PC-9 (cell line): ENCODE measurements at regions not wholly inside any gene's neighbourhood (a gene's known extent, or its start where the extent isn't known, plus 50 kb on each side); places are given as distances from the start of the nearest gene placed in this dataset.

ENCODE experiments used
- BruUV-seq: library from RNA; stranded (reverse); fragments of 400-500 nt; replicated peaks from 2 replicates; lab custom pipeline; 2021; lab: Mats Ljungman, UMichigan
- CTCF ChIA-PET: fragments of 300-600 bp; sonication (Branson Sonifier 250); formaldehyde crosslinking; loops from one replicate; lab custom pipeline; 2022; ENCODE audit warnings: antibody characterized with exemption; lab: Charles Lee
- POLR2A ChIA-PET: fragments of 300-600 bp; sonication (Branson Sonifier 250); formaldehyde crosslinking; loops from one replicate; lab custom pipeline; 2022; ENCODE audit warnings: antibody characterized with exemption; ENCODE audit not compliant: unreplicated experiment; lab: Charles Lee
- DNase-seq, 2 experiments: peaks; one replicate each; pipeline versions ENCODE4 v3.0.0 to v3.0.0-alpha.2; 2015 to 2022; ENCODE audit warnings: mixed read lengths in 1 of 2
- H2AFZ ChIP-seq: fragments of 200-600 bp; sonication (generic); 2 replicates; pipeline ENCODE4 v1.8.1; 2017; ENCODE audit warnings: antibody characterized with exemption
- H3F3A ChIP-seq: fragments of 200-600 bp; sonication (generic); 2 replicates; pipeline ENCODE4 v1.8.1; 2017; ENCODE audit warnings: antibody characterized with exemption, mild to moderate bottlenecking, low read depth; ENCODE audit not compliant: insufficient read depth
- H3K27ac ChIP-seq: fragments of 200-600 bp; sonication (generic); 2 replicates; pipeline ENCODE4 v1.6.1; 2016; ENCODE audit warnings: mixed run types
- H3K27me3 ChIP-seq: fragments of 200-600 bp; sonication (generic); 2 replicates; pipeline ENCODE4 v1.6.1; 2016; ENCODE audit warnings: low read depth, mixed run types; ENCODE audit not compliant: insufficient read depth
- H3K36me3 ChIP-seq: fragments of 200-600 bp; sonication (generic); 2 replicates; pipeline ENCODE4 v1.6.1; 2016; ENCODE audit warnings: low read depth, mixed run types
- H3K4me1 ChIP-seq: fragments of 200-600 bp; sonication (generic); replicated peaks from 2 replicates; pipeline ENCODE4 v1.6.1; 2016; ENCODE audit warnings: mixed run types; ENCODE audit not compliant: insufficient read depth
- H3K4me2 ChIP-seq: fragments of 200-600 bp; sonication (generic); 2 replicates; pipeline ENCODE4 v1.6.1; 2017; ENCODE audit warnings: mixed run types
- H3K4me3 ChIP-seq: fragments of 200-600 bp; sonication (generic); 2 replicates; pipeline ENCODE4 v1.6.1; 2016; ENCODE audit warnings: mixed run types
- H3K79me2 ChIP-seq: fragments of 200-600 bp; sonication (generic); 2 replicates; pipeline ENCODE4 v1.6.1; 2017; ENCODE audit warnings: low read depth, mixed run types
- H3K9me2 ChIP-seq: fragments of 200-600 bp; sonication (generic); 2 replicates; pipeline ENCODE4 v1.8.1; 2017; ENCODE audit warnings: mild to moderate bottlenecking; ENCODE audit not compliant: insufficient read depth
- H3K9me3 ChIP-seq: fragments of 200-600 bp; sonication (generic); 2 replicates; pipeline ENCODE4 v1.8.1; 2016; ENCODE audit warnings: low read depth; ENCODE audit not compliant: insufficient read depth
- H4K20me1 ChIP-seq: fragments of 200-600 bp; sonication (generic); 2 replicates; pipeline ENCODE4 v1.8.1; 2017; ENCODE audit not compliant: insufficient read depth
- CTCF ChIP-seq: fragments of 200-600 bp; sonication (generic); conservative IDR thresholded peaks from 2 replicates; pipeline ENCODE4 v1.6.1; 2017; ENCODE audit warnings: mixed run types, antibody characterized with exemption, mild to moderate bottlenecking, moderate library complexity
- EZH2 ChIP-seq: fragments of 200-600 bp; sonication (generic); IDR thresholded peaks from 2 replicates; pipeline ENCODE4 v1.8.0; 2017; ENCODE audit warnings: antibody characterized with exemption, low read depth
- intact Hi-C: fragments of 100-400 bp; cut with micrococcal nuclease; formaldehyde crosslinking; loops from one replicate; pipeline ENCODE4 v1.10.0; 2022; ENCODE audit not compliant: unreplicated experiment

- no peak for TF ChIP-seq CTCF
- Histone ChIP-seq H3K4me2 (peak overlapping the region; percentile 43), H4K20me1 (no peaks in the 10 kb centered on the region), H3K27ac (peak overlapping the region; percentile 56), H3K9me3 (peaks cover 11% of the 10 kb centered on the region), H3K27me3 (no peaks in the 10 kb centered on the region), H3K36me3 (no peaks in the 10 kb centered on the region), H3K9me2 (no peaks in the 10 kb centered on the region), H2AFZ (no peak overlapping the region), H3F3A (peaks cover 14% of the 10 kb centered on the region), H3K4me1 (peaks cover 22% of the 10 kb centered on the region), H3K79me2 (no peaks in the 10 kb centered on the region), H3K4me3 (no peak overlapping the region)
- BruUV-seq, result no TSS peak
- DNase-seq, result peak in 1 of 2 experiments; percentile 80
- intact Hi-C loops, result no loop called here
- CTCF ChIA-PET, result no interaction called here
- POLR2A ChIA-PET, result no interaction called here
Measured at GRCh38 chr5:136613230-136613629, 247.9 kb upstream of the TRPC7 start.

GRCh38 chr5:136605638-136606037 is 240.3 kb upstream of the TRPC7 start:
- Histone ChIP-seq H2AFZ (no peak overlapping the region), H3K79me2 (no peaks in the 10 kb centered on the region), H3K4me3 (no peak overlapping the region), H3K9me2 (no peaks in the 10 kb centered on the region), H3K36me3 (no peaks in the 10 kb centered on the region), H3K9me3 (0 out of 2 replicates have a peak, but pooled peaks cover 14% of the 10 kb centered on the region), H3F3A (no peaks in the 10 kb centered on the region), H3K27ac (no peak overlapping the region), H3K4me1 (no peaks in the 10 kb centered on the region), H3K27me3 (no peaks in the 10 kb centered on the region), H3K4me2 (no peak overlapping the region), H4K20me1 (no peaks in the 10 kb centered on the region)
- CTCF ChIA-PET, result no interaction called here
- intact Hi-C loops, result no loop called here
- BruUV-seq, result no TSS peak
- POLR2A ChIA-PET, result no interaction called here
- DNase-seq, result no peak
- TF ChIP-seq CTCF (no peak), EZH2 (no peak)

GRCh38 chr5:136600306-136600705 is 235.0 kb upstream of the TRPC7 start:
- H3K9me2 ChIP-seq, result no peaks in the 10 kb centered on the region
- no peaks in the 10 kb centered on the region for H3K4me1 ChIP-seq
- H4K20me1 ChIP-seq, result no peaks in the 10 kb centered on the region
- DNase-seq, result no peak
- CTCF ChIA-PET, result no interaction called here
- H3K4me3 ChIP-seq, result no peak overlapping the region
- H3K9me3 ChIP-seq, result peaks cover 17% of the 10 kb centered on the region; the same call in 1 of the 2 replicates
- no peak overlapping the region for H3K4me2 ChIP-seq
- POLR2A ChIA-PET, result no interaction called here
- no peaks in the 10 kb centered on the region for H3K27me3 ChIP-seq
- intact Hi-C loops, result no loop called here
- no peaks in the 10 kb centered on the region for H3K36me3 ChIP-seq
- TF ChIP-seq EZH2, result no peak
- H3K27ac ChIP-seq, result no peak overlapping the region
- H3K79me2 ChIP-seq, result no peaks in the 10 kb centered on the region
- H2AFZ ChIP-seq, result no peak overlapping the region
- BruUV-seq, result no TSS peak
- H3F3A ChIP-seq, result no peaks in the 10 kb centered on the region

- Histone ChIP-seq H3K9me3 (peaks cover 17% of the 10 kb centered on the region), H3K4me1 (no peaks in the 10 kb centered on the region), H3K79me2 (no peaks in the 10 kb centered on the region), H3K4me3 (no peak overlapping the region), H3K36me3 (no peaks in the 10 kb centered on the region), H3K27ac (no peak overlapping the region), H3K9me2 (no peaks in the 10 kb centered on the region), H4K20me1 (no peaks in the 10 kb centered on the region), H3K4me2 (no peak overlapping the region), H3F3A (no peaks in the 10 kb centered on the region), H2AFZ (no peak overlapping the region), H3K27me3 (no peaks in the 10 kb centered on the region)
- ChIA-PET CTCF (no interaction called here), POLR2A (no interaction called here)
- DNase-seq, result no peak
- BruUV-seq, result no TSS peak
- intact Hi-C loops, result no loop called here
- TF ChIP-seq CTCF, result no peak
Measured at GRCh38 chr5:136598802-136599404, 233.6 kb upstream of the TRPC7 start.
